ENCODE measurements at regions not wholly inside any gene's neighbourhood (a gene's known extent, or its start where the extent isn't known, plus 50 kb on each side); places are given as distances from the start of the nearest gene placed in this dataset.
"Not testable (repeated sequence)": the region's sequence is repeated elsewhere in the genome, so short reads cannot be mapped to it uniquely, and the experiment has no call there.

GRCh38 chr4:78691971-78692821 lies 84.0 kb upstream of the BMP2K start:
- peak; percentile 51 to 53 for DNase-seq

GRCh38 chr4:78692822-78693170 lies 83.4 kb upstream of the BMP2K start:
- DNase-seq: peak in 1 of 2 donors; percentile 9

- DNase-seq: peak; percentile 81 to 92
Measured at GRCh38 chr4:78693777-78694456, 82.2 kb upstream of the BMP2K start.

- DNase-seq: no peak
Measured at GRCh38 chr4:78694457-78694787, 81.7 kb upstream of the BMP2K start.

- DNase-seq: no peak
Measured at GRCh38 chr4:78695910-78696309, 80.2 kb upstream of the BMP2K start.

GRCh38 chr4:78703079-78703478 lies 73.1 kb upstream of the BMP2K start:
- DNase-seq: no peak

GRCh38 chr4:78704317-78704716 lies 71.8 kb upstream of the BMP2K start:
- no peak for DNase-seq

DNA sequence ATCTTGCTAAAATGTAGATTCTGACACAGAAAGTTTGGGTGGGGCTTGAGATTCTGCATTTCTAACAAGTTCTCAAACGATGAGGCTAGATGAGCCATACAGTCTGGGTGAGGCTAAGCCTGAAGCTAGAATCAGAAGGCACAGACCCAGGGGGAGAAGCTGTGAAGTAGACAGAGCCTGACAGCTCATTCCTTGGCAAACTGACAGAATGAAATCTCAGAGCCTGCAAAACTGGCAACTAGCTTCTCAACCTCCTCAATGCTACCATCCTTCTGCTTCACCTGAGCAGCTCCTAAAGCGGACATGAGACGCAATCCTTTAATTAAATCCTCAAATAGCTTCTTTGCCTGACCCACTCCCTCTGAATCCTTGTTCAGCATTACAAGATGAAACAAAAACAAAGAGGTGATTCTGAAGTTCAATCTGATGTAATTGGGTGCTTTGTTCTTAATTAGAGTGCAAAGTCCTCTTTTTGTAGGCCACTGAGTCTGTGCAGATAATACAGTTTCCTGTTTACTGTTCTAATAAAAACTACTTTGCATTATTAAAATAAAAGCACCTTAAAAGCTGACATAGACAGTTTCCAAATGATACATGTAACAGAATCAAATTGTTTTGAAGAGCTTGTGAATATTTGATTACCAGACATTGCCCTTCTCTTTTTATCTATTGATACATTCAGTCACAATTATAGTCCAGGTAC lies 71.0 kb upstream of the BMP2K start:
- no peak for DNase-seq

GRCh38 chr4:78706302-78706701 lies 69.8 kb upstream of the BMP2K start:
- no peak for DNase-seq

- no peak for DNase-seq
Measured at GRCh38 chr4:78707268-78707667, 68.9 kb upstream of the BMP2K start.

DNA sequence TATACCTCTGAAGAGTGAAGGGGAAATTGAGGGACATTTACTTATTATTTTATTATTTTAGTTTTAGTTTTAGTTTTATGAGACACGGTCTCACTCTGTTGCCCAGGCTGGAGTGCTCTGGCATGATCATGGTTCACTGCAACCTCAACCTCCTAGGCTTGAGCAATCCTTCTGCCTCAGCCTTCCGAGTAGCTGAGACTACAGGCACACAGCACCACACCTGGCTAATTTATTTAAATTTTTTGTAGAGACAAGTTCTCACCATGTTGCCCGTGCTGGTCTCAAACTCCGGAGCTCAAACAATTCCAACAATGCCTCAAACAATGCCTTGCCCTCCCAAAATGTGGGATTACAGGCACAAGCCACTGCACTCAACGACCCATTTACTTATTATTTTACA lies 68.4 kb upstream of the BMP2K start:
- DNase-seq: no peak

DNA sequence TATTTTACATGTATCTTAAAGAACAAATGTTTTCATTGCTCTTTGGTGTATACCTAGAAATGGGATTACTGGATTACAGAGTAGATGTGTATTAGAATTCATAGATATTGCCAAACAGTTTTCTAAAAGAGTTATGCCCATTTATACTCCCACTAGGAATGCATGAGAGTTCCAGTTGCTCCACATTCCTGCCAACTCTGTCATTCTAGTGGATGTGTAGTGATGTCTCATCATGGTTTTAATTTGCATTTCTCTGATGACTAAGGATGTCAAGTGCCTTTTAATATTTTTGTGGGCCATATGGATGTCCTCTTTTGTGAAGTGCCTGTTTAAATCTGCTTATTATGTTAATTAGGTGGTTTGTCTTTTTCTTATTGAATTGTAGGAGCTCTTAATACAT lies 65.6 kb upstream of the BMP2K start:
- no peak for DNase-seq

GRCh38 chr4:78711676-78712075 lies 64.5 kb upstream of the BMP2K start:
- DNase-seq: no peak

DNA sequence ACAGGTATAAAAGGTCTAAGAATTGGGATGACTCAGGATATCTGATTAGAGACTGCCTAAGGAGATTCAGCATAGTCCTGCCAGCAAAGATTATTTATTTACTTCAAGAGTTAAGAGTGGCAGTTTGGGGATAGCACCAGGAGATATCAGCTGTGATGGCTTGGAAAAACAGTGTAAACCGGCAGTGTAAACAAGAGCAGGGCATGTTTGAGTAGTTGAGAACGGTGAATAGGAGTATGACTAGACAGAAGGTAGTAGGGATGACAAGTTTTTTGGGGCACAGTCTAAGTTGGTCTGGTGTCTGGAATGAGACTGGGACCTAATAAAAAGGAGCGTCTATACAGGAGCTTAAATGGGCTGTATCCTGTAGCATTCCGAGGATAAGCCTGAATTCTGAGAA lies 61.6 kb upstream of the BMP2K start:
- DNase-seq: not testable (repeated sequence)

- not testable (repeated sequence) for DNase-seq
Measured at GRCh38 chr4:78715372-78715771, 60.8 kb upstream of the BMP2K start.

DNA sequence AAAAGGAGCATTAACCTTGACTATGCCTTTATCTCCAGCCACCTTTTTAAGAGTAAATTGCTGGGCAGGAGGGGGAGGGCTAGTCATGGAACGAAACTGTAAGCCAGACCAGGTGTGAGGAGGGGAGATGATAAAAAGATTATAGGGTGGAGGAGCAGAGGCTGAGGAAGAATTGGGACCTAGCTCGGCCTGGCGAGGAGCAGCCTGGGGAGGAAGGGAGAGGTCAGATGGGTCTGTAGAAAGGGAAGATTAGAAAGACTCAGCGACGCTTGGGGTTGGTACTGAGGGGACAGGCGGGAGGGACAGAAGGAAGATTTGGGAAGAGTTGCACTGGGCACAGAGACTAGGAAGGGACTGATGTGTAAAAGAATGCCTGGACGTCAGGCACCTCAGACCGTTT lies 58.4 kb upstream of the BMP2K start:
- not testable (repeated sequence) for DNase-seq

GRCh38 chr4:78720204-78720603 lies 55.9 kb upstream of the BMP2K start:
- peak; percentile 16 to 18 for DNase-seq

- peak; percentile 68 to 71 for DNase-seq
Measured at GRCh38 chr4:78720994-78721677, 55.0 kb upstream of the BMP2K start.

DNA sequence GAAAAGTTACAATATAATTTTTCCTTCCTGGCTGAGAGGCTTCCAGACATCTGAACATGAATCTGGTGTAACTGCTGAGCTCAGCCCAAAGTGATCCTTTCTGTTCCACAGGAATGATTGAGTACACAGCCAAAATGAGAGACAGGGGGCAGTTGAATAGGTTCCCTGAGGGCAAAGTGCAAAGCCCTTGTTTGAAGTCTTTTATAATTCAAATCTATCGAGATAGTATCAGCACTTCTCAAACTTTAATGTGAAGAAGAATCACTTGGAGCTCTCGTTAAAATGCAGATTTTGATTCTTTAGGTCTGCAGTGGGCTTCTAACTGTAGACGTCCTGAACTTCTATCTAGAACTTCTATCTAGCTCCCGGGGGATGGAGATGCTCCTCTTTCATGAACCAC lies 54.4 kb upstream of the BMP2K start:
- DNase-seq: no peak

DNA sequence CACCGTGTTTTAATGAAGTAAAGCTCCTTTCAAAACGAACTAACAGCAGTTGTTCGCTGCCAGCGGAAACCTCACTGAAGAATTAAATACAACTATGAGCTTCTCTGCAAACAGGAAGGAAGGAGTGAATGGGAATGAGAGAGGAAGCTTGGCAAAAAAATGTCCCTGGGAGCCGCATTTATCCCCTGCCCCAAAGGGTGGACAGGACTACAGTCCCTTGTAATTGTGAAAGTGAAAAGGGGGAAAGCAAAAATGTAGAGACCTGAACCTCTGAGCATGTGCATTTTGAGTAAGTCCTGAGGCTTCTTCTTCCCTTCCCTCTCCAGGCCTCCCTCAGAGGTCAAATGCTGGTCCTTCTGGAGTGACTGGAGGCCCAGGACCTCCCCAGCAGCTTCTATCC lies 53.8 kb upstream of the BMP2K start:
- no peak for DNase-seq

DNA sequence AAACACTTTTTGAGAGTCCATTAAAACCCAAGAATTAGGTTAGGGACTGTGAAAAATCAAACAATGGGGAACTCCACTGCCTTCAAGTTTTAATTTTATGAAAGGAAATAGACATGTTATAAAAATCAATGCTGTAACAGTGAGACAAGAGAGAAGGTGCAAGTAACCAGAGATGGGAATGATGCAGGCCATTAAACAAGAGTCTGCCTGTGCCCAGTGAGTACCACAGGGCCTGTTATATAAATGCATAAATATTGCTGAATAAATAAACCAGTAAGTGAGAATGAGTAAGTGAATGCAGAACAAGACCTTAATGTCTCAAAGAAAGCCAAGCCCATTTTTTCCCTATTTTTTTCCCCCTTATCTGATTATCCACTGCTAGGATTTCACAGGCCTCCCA lies 53.3 kb upstream of the BMP2K start:
- DNase-seq: no peak

Measured in inflammatory macrophage (primary cell).